ENCODE measurements at regions not wholly inside any gene's neighbourhood (a gene's known extent, or its start where the extent isn't known, plus 50 kb on each side); places are given as distances from the start of the nearest gene placed in this dataset.
"Not testable (repeated sequence)": the region's sequence is repeated elsewhere in the genome, so short reads cannot be mapped to it uniquely, and the experiment has no call there.

DNA sequence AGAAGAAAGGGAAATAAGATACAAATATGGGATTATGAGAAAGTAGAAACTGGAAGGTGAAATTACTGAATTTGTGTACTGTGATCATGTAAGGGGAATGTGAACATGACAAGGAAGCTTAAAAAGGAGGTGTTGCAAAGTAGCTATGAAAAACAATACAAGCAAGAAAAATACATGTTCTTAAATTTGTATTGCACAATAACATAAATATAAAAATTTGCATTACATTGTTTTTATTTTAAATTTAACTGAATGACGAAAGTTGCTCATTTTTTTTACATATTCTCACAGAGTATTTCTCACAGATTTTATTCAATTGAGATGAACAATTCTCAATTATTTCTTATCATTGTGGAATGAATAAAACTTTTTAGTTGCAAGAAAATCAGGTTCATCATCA lies 874.8 kb downstream of the AMY1C start:
- peaks cover under 1% of the 10 kb centered on the region for H3K9me3 ChIP-seq (ENCODE audit: control insufficient read depth, low read length)
- H3K4me1 ChIP-seq (ENCODE audit: control insufficient read depth in 1 of 2, insufficient read depth in 2 of 2, low read length in 2 of 2) = no peaks in the 10 kb centered on the region
- intact Hi-C loops (cut with DNase I) = no loop called here
- no peak overlapping the region for H3K4me3 ChIP-seq (ENCODE audit: low read length in 2 of 2)
- WGBS, 2 donors = 67 to 71% methylated on average over 1 of the region's 1 CpG
- H3K36me3 ChIP-seq (ENCODE audit: control insufficient read depth in 1 of 2, insufficient read depth in 2 of 2, low read length in 1 of 2) = no peaks in the 10 kb centered on the region
- no peak overlapping the region for H3K27ac ChIP-seq (ENCODE audit: low read depth in 1 of 2, low read length in 2 of 2)
- H3K27me3 ChIP-seq (ENCODE audit: control insufficient read depth in 1 of 2, insufficient read depth in 2 of 2, low read length in 1 of 2) = no peaks in the 10 kb centered on the region
- ATAC-seq (ENCODE audit: low FRiP score) (no peak), DNase-seq (no peak)

DNA sequence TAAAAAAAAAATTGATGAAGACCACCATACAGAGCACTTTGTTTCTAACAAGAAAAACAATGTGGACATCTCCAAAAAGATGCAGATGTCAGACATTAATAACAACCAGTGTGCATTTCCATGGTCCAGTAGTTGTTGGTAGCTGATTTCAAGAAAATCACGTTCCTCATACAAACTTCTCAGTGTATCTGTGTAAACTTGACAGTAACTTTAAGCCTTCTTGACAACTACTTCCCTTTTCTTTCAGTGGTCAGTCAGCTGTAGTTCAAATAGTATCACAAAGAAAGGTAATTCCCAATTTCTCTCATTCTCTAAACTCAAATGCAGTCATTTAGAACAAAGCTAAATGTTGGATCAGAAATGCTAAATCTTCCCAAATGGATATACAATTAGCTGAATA lies 879.9 kb downstream of the AMY1C start:
- intact Hi-C loops (cut with DNase I) = no loop called here
- Histone ChIP-seq H3K36me3 (ENCODE audit: control insufficient read depth in 1 of 2, insufficient read depth in 2 of 2, low read length in 1 of 2) (no peaks in the 10 kb centered on the region), H3K27me3 (ENCODE audit: control insufficient read depth in 1 of 2, insufficient read depth in 2 of 2, low read length in 1 of 2) (no peaks in the 10 kb centered on the region), H3K9me3 (ENCODE audit: control insufficient read depth, low read length) (no peaks in the 10 kb centered on the region), H3K4me3 (ENCODE audit: low read length in 2 of 2) (no peak overlapping the region), H3K4me1 (ENCODE audit: control insufficient read depth in 1 of 2, insufficient read depth in 2 of 2, low read length in 2 of 2) (no peaks in the 10 kb centered on the region), H3K27ac (ENCODE audit: low read depth in 1 of 2, low read length in 2 of 2) (no peak overlapping the region)
- no peak for DNase-seq
- WGBS, 2 donors = 47 to 49% methylated on average over 1 of the region's 1 CpG
- ATAC-seq (ENCODE audit: low FRiP score) = no peak

DNA sequence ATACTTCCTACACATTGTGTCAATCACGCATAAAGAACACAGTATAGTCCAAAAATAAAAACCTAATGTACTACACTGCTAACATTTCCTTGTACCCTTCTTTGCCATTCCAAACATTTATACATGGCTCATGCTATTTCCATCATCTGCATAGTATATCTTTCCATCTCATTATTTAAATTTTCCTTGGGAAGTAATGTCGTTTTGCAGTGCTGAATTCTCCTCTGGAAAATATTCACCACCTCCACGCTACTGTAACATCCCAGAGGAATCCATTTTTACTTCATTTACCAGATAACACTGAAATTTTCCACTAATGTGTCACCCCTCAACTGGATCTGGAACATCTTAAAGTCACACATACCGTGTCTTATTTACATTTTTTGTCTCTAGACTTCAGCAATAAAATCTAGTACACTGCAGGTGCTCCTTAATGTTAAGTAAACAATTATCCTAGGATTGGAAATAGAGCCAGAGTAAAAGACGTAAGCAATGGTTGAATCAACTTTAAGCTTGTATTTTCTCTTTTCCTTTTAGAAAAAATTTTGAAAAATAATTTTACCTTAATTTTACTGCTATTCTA lies 881.0 kb downstream of the AMY1C start:
- H3K4me3 ChIP-seq (ENCODE audit: low read length in 2 of 2) = no peak overlapping the region

DNA sequence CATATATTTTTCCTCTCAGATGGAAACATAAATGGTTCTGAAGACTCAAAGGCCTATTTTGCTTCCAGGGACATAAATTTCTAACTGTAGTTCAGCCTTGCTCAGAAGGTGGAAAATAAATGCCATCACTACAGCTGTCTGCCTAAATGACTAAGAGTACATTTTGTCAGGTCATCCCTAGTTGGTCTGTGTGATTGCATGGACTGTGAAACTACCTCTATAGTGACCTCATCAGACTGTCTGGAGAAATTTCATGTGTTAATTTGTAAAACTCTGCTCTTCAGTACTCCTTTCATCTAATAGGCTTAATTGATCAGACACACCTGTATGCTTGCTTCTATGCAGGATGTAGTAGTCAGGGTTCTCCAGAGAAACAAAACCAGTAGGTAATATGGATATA lies 886.9 kb downstream of the AMY1C start:
- Histone ChIP-seq H3K4me3 (ENCODE audit: low read length in 2 of 2) (no peak overlapping the region), H3K36me3 (ENCODE audit: control insufficient read depth in 1 of 2, insufficient read depth in 2 of 2, low read length in 1 of 2) (no peaks in the 10 kb centered on the region), H3K9me3 (ENCODE audit: control insufficient read depth, low read length) (no peaks in the 10 kb centered on the region), H3K27me3 (ENCODE audit: control insufficient read depth in 1 of 2, insufficient read depth in 2 of 2, low read length in 1 of 2) (no peaks in the 10 kb centered on the region), H3K27ac (ENCODE audit: low read depth in 1 of 2, low read length in 2 of 2) (no peak overlapping the region), H3K4me1 (ENCODE audit: control insufficient read depth in 1 of 2, insufficient read depth in 2 of 2, low read length in 2 of 2) (no peaks in the 10 kb centered on the region)
- DNase-seq (no peak), ATAC-seq (ENCODE audit: low FRiP score) (no peak)
- intact Hi-C loops (cut with DNase I) = no loop called here

More for the DNA sequence above, 881.0 kb downstream of the AMY1C start:
- no peak overlapping the region for H3K27ac ChIP-seq (ENCODE audit: low read depth in 1 of 2, low read length in 2 of 2)
- DNase-seq (no peak), ATAC-seq (ENCODE audit: low FRiP score) (no peak)
- no peaks in the 10 kb centered on the region for H3K9me3 ChIP-seq (ENCODE audit: control insufficient read depth, low read length)
- H3K27me3 ChIP-seq (ENCODE audit: control insufficient read depth in 1 of 2, insufficient read depth in 2 of 2, low read length in 1 of 2) = no peaks in the 10 kb centered on the region
- no peaks in the 10 kb centered on the region for H3K36me3 ChIP-seq (ENCODE audit: control insufficient read depth in 1 of 2, insufficient read depth in 2 of 2, low read length in 1 of 2)
- WGBS, 2 donors = 27 to 28% methylated on average over 5 of the region's 5 CpGs
- intact Hi-C loops (cut with DNase I) = no loop called here
- H3K4me1 ChIP-seq (ENCODE audit: control insufficient read depth in 1 of 2, insufficient read depth in 2 of 2, low read length in 2 of 2) = no peaks in the 10 kb centered on the region

DNA sequence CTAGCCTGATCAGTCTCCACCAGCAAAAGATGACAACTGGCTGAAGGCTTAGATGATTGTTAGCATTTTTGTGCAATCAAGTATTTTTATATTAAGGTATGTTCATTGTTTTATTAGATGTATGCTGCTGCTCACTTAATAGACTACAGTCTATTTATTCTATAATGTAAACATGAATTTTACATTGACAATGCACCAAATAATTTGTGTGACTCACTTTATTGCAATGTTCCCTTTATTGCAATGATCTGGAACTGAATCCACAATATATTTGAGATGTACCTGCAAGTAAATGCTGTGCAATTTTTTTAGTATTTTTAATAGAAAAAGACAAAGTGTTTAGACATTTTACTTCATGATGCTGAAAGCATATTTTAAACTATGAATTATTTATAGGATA lies 896.5 kb downstream of the AMY1C start:
- intact Hi-C loops (cut with DNase I) = no loop called here

DNA sequence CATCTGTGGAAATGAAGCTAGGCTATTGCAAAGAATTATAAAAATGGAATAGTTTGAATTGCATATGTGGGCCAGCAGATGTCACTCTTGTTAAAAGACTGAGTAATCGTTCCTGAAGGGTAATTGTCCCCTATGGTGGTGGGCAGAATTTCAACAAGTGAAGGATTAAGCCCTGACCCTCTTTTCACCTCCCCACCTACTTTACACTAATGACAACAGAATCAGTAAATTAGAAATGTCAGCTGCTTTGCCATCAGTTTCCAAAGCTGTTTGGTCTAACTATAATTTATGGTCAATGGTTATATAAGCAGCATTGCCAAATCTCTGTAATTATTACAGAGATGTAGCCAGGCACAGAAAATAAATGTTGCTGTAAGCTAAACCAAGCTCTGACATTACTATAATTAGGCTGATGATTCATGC lies 898.6 kb downstream of the AMY1C start:
- DNase-seq (no peak), ATAC-seq (ENCODE audit: low FRiP score) (no peak)
- 0 to 1% methylated on average over 1 of the region's 1 CpG for WGBS, 2 donors
- Histone ChIP-seq H3K27me3 (ENCODE audit: control insufficient read depth in 1 of 2, insufficient read depth in 2 of 2, low read length in 1 of 2) (no peaks in the 10 kb centered on the region), H3K9me3 (ENCODE audit: control insufficient read depth, low read length) (no peaks in the 10 kb centered on the region), H3K4me3 (ENCODE audit: low read length in 2 of 2) (no peak overlapping the region), H3K4me1 (ENCODE audit: control insufficient read depth in 1 of 2, insufficient read depth in 2 of 2, low read length in 2 of 2) (no peaks in the 10 kb centered on the region), H3K27ac (ENCODE audit: low read depth in 1 of 2, low read length in 2 of 2) (no peak overlapping the region), H3K36me3 (ENCODE audit: control insufficient read depth in 1 of 2, insufficient read depth in 2 of 2, low read length in 1 of 2) (no peaks in the 10 kb centered on the region)
- intact Hi-C loops (cut with DNase I) = no loop called here

More for the DNA sequence above, 896.5 kb downstream of the AMY1C start:
- H3K27ac ChIP-seq (ENCODE audit: low read depth in 1 of 2, low read length in 2 of 2) = no peak overlapping the region
- no peaks in the 10 kb centered on the region for H3K27me3 ChIP-seq (ENCODE audit: control insufficient read depth in 1 of 2, insufficient read depth in 2 of 2, low read length in 1 of 2)
- H3K36me3 ChIP-seq (ENCODE audit: control insufficient read depth in 1 of 2, insufficient read depth in 2 of 2, low read length in 1 of 2) = no peaks in the 10 kb centered on the region
- no peak for ATAC-seq (ENCODE audit: low FRiP score)
- H3K4me1 ChIP-seq (ENCODE audit: control insufficient read depth in 1 of 2, insufficient read depth in 2 of 2, low read length in 2 of 2) = no peaks in the 10 kb centered on the region
- no peaks in the 10 kb centered on the region for H3K9me3 ChIP-seq (ENCODE audit: control insufficient read depth, low read length)
- no peak for DNase-seq
- no peak overlapping the region for H3K4me3 ChIP-seq (ENCODE audit: low read length in 2 of 2)

DNA sequence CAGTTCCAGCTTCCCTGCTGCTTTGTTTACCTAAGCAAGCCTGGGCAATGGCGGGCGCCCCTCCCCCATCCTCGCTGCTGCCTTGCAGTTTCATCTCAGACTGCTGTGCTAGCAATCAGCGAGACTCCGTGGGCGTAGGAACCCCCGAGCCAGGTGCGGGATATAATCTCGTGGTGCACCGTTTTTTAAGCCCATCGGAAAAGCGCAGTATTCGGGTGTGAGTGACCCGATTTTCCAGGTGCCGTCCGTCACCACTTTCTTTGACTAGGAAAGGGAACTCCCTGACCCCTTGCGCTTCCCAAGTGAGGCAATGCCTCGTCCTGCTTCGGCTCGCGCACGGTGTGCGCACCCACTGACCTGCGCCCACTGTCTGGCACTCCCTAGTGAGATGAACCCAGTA lies 914.7 kb downstream of the AMY1C start:
- intact Hi-C loops (cut with DNase I); DNase-seq; H3K4me3 ChIP-seq (ENCODE audit: low read length in 2 of 2); H3K4me1 ChIP-seq (ENCODE audit: control insufficient read depth in 1 of 2, insufficient read depth in 2 of 2, low read length in 2 of 2); H3K36me3 ChIP-seq (ENCODE audit: control insufficient read depth in 1 of 2, insufficient read depth in 2 of 2, low read length in 1 of 2); H3K27ac ChIP-seq (ENCODE audit: low read depth in 1 of 2, low read length in 2 of 2); ATAC-seq (ENCODE audit: low FRiP score); H3K27me3 ChIP-seq (ENCODE audit: control insufficient read depth in 1 of 2, insufficient read depth in 2 of 2, low read length in 1 of 2); H3K9me3 ChIP-seq (ENCODE audit: control insufficient read depth, low read length): not testable (repeated sequence)
- 87 to 88% methylated on average over 21 to 24 of the region's 24 CpGs for WGBS, 2 donors

DNA sequence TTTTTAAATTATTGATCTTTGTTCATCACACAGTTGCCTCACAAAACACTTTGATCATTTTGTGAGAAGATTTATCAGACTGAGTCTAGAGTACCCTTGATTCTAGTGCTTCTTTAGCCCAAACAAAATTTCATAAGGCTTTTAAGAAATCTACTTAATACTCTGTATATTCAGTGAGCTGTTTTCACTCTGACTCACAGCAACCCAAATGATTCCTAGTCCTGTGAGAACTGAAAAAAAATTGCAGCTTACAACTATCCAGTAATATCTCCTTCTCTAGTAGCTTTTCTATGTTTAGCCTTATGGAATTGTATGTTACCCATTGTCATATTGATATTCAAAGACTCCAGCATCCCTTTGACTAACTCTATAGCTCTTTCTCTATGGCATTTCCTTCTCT lies 915.6 kb downstream of the AMY1C start:
- DNase-seq (no peak), ATAC-seq (ENCODE audit: low FRiP score) (no peak)
- Histone ChIP-seq H3K36me3 (ENCODE audit: control insufficient read depth in 1 of 2, insufficient read depth in 2 of 2, low read length in 1 of 2) (no peaks in the 10 kb centered on the region), H3K9me3 (ENCODE audit: control insufficient read depth, low read length) (no peaks in the 10 kb centered on the region), H3K4me1 (ENCODE audit: control insufficient read depth in 1 of 2, insufficient read depth in 2 of 2, low read length in 2 of 2) (no peaks in the 10 kb centered on the region), H3K4me3 (ENCODE audit: low read length in 2 of 2) (no peak overlapping the region), H3K27ac (ENCODE audit: low read depth in 1 of 2, low read length in 2 of 2) (no peak overlapping the region), H3K27me3 (ENCODE audit: control insufficient read depth in 1 of 2, insufficient read depth in 2 of 2, low read length in 1 of 2) (no peaks in the 10 kb centered on the region)
- intact Hi-C loops (cut with DNase I) = no loop called here

DNA sequence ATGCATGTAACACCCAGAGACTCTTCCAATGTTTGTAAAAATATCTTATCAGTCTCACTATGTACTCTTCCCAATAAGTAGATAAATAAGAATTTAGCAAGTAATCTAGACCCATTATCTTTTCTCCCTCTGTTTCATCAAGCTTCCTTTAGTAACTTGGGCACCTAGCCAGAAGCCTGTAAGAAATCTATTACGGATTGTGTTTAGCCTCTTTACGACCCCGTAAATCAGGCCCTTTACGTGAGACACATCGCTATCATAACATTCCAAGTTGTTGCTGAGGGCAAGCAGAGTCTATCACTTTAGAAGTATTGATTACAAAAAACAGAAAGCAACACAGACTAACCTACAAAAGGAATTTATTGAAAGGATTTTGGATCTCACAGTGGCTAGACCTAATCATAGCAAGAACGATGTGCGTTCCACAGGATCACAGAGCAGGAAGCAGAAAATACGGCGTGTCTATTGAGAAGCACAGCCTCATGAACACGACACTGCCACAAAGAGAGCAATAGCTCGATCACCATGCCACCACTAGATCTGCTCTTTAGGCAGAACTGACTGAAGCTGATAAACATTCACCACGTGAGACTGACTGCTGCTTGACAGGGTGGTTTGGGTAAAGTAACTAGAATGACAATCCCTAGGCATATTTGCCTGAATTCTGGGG lies 922.1 kb downstream of the AMY1C start:
- no peaks in the 10 kb centered on the region for H3K36me3 ChIP-seq (ENCODE audit: control insufficient read depth in 1 of 2, insufficient read depth in 2 of 2, low read length in 1 of 2)
- no peak overlapping the region for H3K27ac ChIP-seq (ENCODE audit: low read depth in 1 of 2, low read length in 2 of 2)
- no peaks in the 10 kb centered on the region for H3K4me1 ChIP-seq (ENCODE audit: control insufficient read depth in 1 of 2, insufficient read depth in 2 of 2, low read length in 2 of 2)
- H3K4me3 ChIP-seq (ENCODE audit: low read length in 2 of 2) = no peak overlapping the region
- ATAC-seq (ENCODE audit: low FRiP score) = no peak
- no peaks in the 10 kb centered on the region for H3K9me3 ChIP-seq (ENCODE audit: control insufficient read depth, low read length)
- WGBS, 2 donors = 28 to 30% methylated on average over 12 of the region's 12 CpGs
- no peaks in the 10 kb centered on the region for H3K27me3 ChIP-seq (ENCODE audit: control insufficient read depth in 1 of 2, insufficient read depth in 2 of 2, low read length in 1 of 2)
- no peak for DNase-seq
- intact Hi-C loops (cut with DNase I) = no loop called here
